ENCODE measurements at regions not wholly inside any gene's neighbourhood (a gene's known extent, or its start where the extent isn't known, plus 50 kb on each side); places are given as distances from the start of the nearest gene placed in this dataset.

- no peak for TF ChIP-seq CTCF (conservative IDR thresholded peaks at IDR 0.05)
- no peak for TF ChIP-seq EZH2 (IDR thresholded peaks at IDR 0.05; ENCODE audit: low read depth)
These were observed 456.9 kb upstream of the MAP3K7 start for GRCh38 chr6:91043751-91044150.
